Keratinocyte (primary cell): ENCODE measurements at regions not wholly inside any gene's neighbourhood (a gene's known extent, or its start where the extent isn't known, plus 50 kb on each side); places are given as distances from the start of the nearest gene placed in this dataset.

Experiments
- DNase-seq: peaks from one replicate; pipeline ENCODE4 v3.0.0-alpha.2; 2011; ENCODE audit warnings: low read depth, missing footprints, low spot score
- FAIRE-seq: peaks from 2 replicates; lab custom pipeline; 2011; peaks lifted over from hg19 to GRCh38; lab: Jason Lieb, UNC
- H2AFZ ChIP-seq: 2 replicates; pipeline ENCODE4 v1.6.0; 2012; ENCODE audit warnings: low read length, control low read depth, inconsistent platforms; ENCODE audit not compliant: control insufficient read depth
- H3K27ac ChIP-seq: 2 replicates; pipeline ENCODE4 v1.5.1; 2011; ENCODE audit warnings: low read length; ENCODE audit not compliant: control insufficient read depth, insufficient read depth
- H3K27me3 ChIP-seq: 3 replicates; pipeline ENCODE4 v1.6.0; 2011; ENCODE audit warnings: low read length; ENCODE audit not compliant: control insufficient read depth, insufficient read depth; ENCODE audit errors: extremely low read depth
- H3K36me3 ChIP-seq, 2 experiments: 2 replicates in 1 of 2; 3 replicates in 1 of 2; pipeline ENCODE4 v1.5.1; 2011; ENCODE audit warnings: low read length in 2 of 2, mild to moderate bottlenecking in 1 of 2; ENCODE audit not compliant: control insufficient read depth in 2 of 2, insufficient read depth in 2 of 2; ENCODE audit errors: extremely low read depth in 1 of 2
- H3K4me1 ChIP-seq: 3 replicates; pipeline ENCODE4 v1.5.1; 2011; ENCODE audit warnings: low read length; ENCODE audit not compliant: control insufficient read depth, insufficient read depth; ENCODE audit errors: extremely low read depth
- H3K4me2 ChIP-seq: 3 replicates; pipeline ENCODE4 v1.6.0; 2011; ENCODE audit warnings: low read depth, low read length; ENCODE audit not compliant: control insufficient read depth, insufficient read depth; ENCODE audit errors: extremely low read depth
- H3K4me3 ChIP-seq, 3 experiments: fragments of 200-600 bp in 1 of 3; sonication (generic) in 1 of 3; 2 replicates in 2 of 3; 3 replicates in 1 of 3; pipeline ENCODE4 v1.5.1; 2011 to 2016; ENCODE audit warnings: low read length in 3 of 3, mild to moderate bottlenecking in 3 of 3, control low read depth in 2 of 3, inconsistent platforms in 1 of 3, low read depth in 1 of 3, mixed read lengths in 1 of 3, mixed run types in 1 of 3, moderate library complexity in 1 of 3; ENCODE audit not compliant: control insufficient read depth in 2 of 3, insufficient read depth in 2 of 3; ENCODE audit errors: extremely low read depth in 1 of 3
- H3K79me2 ChIP-seq: 2 replicates; pipeline ENCODE4 v1.6.0; 2012; ENCODE audit warnings: low read length; ENCODE audit not compliant: control insufficient read depth, insufficient read depth
- H3K9ac ChIP-seq: 3 replicates; pipeline ENCODE4 v1.6.0; 2011; ENCODE audit warnings: low read length; ENCODE audit not compliant: control insufficient read depth, insufficient read depth; ENCODE audit errors: extremely low read depth
- H3K9me1 ChIP-seq: 3 replicates; pipeline ENCODE4 v1.6.0; 2011; ENCODE audit warnings: low read length; ENCODE audit not compliant: control insufficient read depth, insufficient read depth; ENCODE audit errors: extremely low read depth
- H3K9me3 ChIP-seq: 2 replicates; pipeline ENCODE4 v1.5.1; 2012; ENCODE audit warnings: low read depth, low read length; ENCODE audit not compliant: control insufficient read depth
- H4K20me1 ChIP-seq: 3 replicates; pipeline ENCODE4 v1.6.0; 2011; ENCODE audit warnings: low read length; ENCODE audit not compliant: control insufficient read depth, insufficient read depth; ENCODE audit errors: extremely low read depth
- EZH2 ChIP-seq: IDR thresholded peaks from one replicate; pipeline ENCODE4 v1.6.1; 2012; ENCODE audit warnings: inconsistent platforms, mild to moderate bottlenecking, low read length, moderate library complexity
- dilution Hi-C: fragments of 300-500 bp; cut with MboI; formaldehyde crosslinking; loops from one replicate; pipeline ENCODE4 v1.7.0; 2020; ENCODE audit warnings: low sequenced_read_pairs; ENCODE audit not compliant: extremely low pct_ligation_motif_present
- TF ChIP-seq, protein P1 (sequence below), 3 experiments: IDR thresholded peaks in 1 of 3; conservative IDR thresholded peaks in 1 of 3; optimal IDR thresholded peaks in 1 of 3; 2 replicates in 2 of 3; 3 replicates in 1 of 3; pipeline versions ENCODE3 to v1.5.1; 2011; ENCODE audit warnings: low read length in 3 of 3, mild to moderate bottlenecking in 3 of 3, moderate library complexity in 2 of 3, control low read depth in 1 of 3, inconsistent platforms in 1 of 3; ENCODE audit not compliant: insufficient read depth in 2 of 3; ENCODE audit errors: extremely low read depth in 1 of 3

DNA sequence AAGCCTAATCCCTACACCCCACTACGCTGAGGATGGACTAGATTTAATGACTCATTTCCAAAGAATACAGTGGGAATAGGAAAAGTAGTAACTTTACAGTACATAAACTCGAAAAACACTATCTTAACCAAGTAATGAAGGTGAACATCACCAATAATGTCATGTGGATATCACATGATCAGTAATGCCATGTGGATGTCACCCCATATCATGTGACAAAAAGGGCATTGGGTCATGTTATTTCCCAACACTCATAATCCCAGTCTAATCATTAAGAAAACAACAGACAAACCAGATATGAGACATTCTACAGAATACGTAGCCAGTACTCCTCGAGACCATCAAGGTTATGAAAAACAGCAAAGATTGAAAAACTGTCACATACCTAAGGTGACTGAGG, 667.3 kb upstream of the CRIM1 start:
- H3K36me3 ChIP-seq, result no peaks in the 10 kb centered on the region
- H3K9me1 ChIP-seq, result no peaks in the 10 kb centered on the region
- no peak for DNase-seq
- H3K27me3 ChIP-seq, result no peaks in the 10 kb centered on the region
- no peaks in the 10 kb centered on the region for H4K20me1 ChIP-seq
- TF ChIP-seq EZH2, result no peak
- TF ChIP-seq, protein P1, sequence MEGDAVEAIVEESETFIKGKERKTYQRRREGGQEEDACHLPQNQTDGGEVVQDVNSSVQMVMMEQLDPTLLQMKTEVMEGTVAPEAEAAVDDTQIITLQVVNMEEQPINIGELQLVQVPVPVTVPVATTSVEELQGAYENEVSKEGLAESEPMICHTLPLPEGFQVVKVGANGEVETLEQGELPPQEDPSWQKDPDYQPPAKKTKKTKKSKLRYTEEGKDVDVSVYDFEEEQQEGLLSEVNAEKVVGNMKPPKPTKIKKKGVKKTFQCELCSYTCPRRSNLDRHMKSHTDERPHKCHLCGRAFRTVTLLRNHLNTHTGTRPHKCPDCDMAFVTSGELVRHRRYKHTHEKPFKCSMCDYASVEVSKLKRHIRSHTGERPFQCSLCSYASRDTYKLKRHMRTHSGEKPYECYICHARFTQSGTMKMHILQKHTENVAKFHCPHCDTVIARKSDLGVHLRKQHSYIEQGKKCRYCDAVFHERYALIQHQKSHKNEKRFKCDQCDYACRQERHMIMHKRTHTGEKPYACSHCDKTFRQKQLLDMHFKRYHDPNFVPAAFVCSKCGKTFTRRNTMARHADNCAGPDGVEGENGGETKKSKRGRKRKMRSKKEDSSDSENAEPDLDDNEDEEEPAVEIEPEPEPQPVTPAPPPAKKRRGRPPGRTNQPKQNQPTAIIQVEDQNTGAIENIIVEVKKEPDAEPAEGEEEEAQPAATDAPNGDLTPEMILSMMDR (optimal IDR thresholded peaks at IDR 0.05 in 1 of 3, IDR thresholded peaks at IDR 0.05 in 1 of 3, conservative IDR thresholded peaks at IDR 0.05 in 1 of 3; ENCODE audit: extremely low read depth in 1 of 3, insufficient read depth in 2 of 3, low read length in 3 of 3), result no peak
- no peak overlapping the region for H3K9ac ChIP-seq
- H3K4me1 ChIP-seq, result no peaks in the 10 kb centered on the region
- no peak overlapping the region for H3K4me2 ChIP-seq
- no peak overlapping the region for H3K4me3 ChIP-seq
- no peak overlapping the region for H2AFZ ChIP-seq
- no peaks in the 10 kb centered on the region for H3K79me2 ChIP-seq
- H3K9me3 ChIP-seq, result no peaks in the 10 kb centered on the region
- dilution Hi-C loops, result no loop called here
- H3K27ac ChIP-seq, result no peak overlapping the region
- no peak for FAIRE-seq

- no peak overlapping the region for H3K4me2 ChIP-seq
- FAIRE-seq, result no peak
- dilution Hi-C loops, result no loop called here
Measured at GRCh38 chr2:35651688-35652323, 703.8 kb upstream of the CRIM1 start.

More at GRCh38 chr2:35651688-35652323, 703.8 kb upstream of the CRIM1 start:
- H2AFZ ChIP-seq, result no peak overlapping the region
- no peaks in the 10 kb centered on the region for H3K36me3 ChIP-seq
- TF ChIP-seq, protein P1 (optimal IDR thresholded peaks at IDR 0.05 in 1 of 3, IDR thresholded peaks at IDR 0.05 in 1 of 3, conservative IDR thresholded peaks at IDR 0.05 in 1 of 3; ENCODE audit: extremely low read depth in 1 of 3, insufficient read depth in 2 of 3, low read length in 3 of 3), result no peak
- no peak for TF ChIP-seq EZH2
- no peak overlapping the region for H3K27ac ChIP-seq
- no peaks in the 10 kb centered on the region for H3K9me1 ChIP-seq
- no peaks in the 10 kb centered on the region for H3K4me1 ChIP-seq
- H3K4me3 ChIP-seq, result no peak overlapping the region
- H4K20me1 ChIP-seq, result no peaks in the 10 kb centered on the region
- no peaks in the 10 kb centered on the region for H3K79me2 ChIP-seq
- DNase-seq, result no peak
- H3K9ac ChIP-seq, result no peak overlapping the region
- H3K9me3 ChIP-seq, result no peaks in the 10 kb centered on the region
- H3K27me3 ChIP-seq, result no peaks in the 10 kb centered on the region
